ENCODE measurements at regions not wholly inside any gene's neighbourhood (a gene's known extent, or its start where the extent isn't known, plus 50 kb on each side); places are given as distances from the start of the nearest gene placed in this dataset.

GRCh38 chr4:176013476-176014247, 52.0 kb upstream of the WDR17 start:
- no peak for DNase-seq

- DNase-seq = no peak
Measured at GRCh38 chr4:176014583-176015108, 51.0 kb upstream of the WDR17 start.

Measured in NCI-H187 (cell line).